22Rv1 (cell line): ENCODE measurements at regions not wholly inside any gene's neighbourhood (a gene's known extent, or its start where the extent isn't known, plus 50 kb on each side); places are given as distances from the start of the nearest gene placed in this dataset.

Experiments used
- ZFX ChIP-seq: fragments of 450-650 bp; IDR thresholded peaks from 2 replicates; pipeline ENCODE4 v1.6.1; 2017; ENCODE audit warnings: antibody characterized with exemption, borderline replicate concordance
- TF ChIP-seq, protein P1 (sequence below): fragments of 450-650 bp; IDR thresholded peaks from 2 replicates; pipeline ENCODE4 v1.5.1; 2017; ENCODE audit warnings: mild to moderate bottlenecking

DNA sequence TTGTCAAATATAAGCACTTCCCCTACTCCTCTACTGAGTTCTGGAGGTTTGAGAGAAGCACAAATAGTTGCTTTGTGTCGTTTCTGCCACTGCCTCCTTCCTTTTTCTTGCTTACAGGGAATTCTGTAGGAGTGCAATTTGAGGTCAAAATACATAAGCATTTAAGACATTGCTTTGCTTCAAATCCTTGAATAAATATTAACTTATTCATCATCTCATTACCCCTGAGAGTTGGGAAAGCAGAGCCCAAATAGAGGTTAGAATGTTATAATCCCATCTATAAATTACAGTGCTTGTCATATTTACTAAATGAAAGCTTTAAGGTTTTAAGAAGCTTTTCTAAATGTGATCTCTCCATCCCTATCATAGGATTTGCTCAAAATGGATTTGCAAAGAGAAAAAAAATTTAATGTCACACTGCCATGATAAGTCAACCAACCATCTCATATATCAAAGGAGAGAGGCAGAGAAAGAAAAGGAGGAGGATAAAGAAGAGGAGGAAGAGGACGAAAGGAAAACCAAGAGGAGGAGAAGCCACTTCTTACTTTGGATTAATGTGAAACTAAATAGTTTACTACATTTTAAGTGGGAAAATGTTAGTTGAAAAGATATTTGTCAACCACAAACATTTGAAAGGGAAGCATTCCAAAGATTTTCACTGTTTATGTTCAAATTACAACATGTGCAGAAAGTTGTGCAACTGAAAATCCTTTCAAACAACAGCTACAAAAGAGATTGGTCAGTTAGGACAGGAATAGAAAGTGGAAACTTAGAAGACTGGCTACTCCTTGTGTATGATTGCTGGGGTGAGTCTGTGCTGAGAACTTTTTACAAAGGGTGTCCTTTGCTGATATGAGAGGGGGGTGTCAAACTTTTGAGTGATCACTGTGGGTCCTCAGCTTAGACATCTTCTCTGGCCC, 277.3 kb upstream of the FN1 start:
- TF ChIP-seq, protein P1, sequence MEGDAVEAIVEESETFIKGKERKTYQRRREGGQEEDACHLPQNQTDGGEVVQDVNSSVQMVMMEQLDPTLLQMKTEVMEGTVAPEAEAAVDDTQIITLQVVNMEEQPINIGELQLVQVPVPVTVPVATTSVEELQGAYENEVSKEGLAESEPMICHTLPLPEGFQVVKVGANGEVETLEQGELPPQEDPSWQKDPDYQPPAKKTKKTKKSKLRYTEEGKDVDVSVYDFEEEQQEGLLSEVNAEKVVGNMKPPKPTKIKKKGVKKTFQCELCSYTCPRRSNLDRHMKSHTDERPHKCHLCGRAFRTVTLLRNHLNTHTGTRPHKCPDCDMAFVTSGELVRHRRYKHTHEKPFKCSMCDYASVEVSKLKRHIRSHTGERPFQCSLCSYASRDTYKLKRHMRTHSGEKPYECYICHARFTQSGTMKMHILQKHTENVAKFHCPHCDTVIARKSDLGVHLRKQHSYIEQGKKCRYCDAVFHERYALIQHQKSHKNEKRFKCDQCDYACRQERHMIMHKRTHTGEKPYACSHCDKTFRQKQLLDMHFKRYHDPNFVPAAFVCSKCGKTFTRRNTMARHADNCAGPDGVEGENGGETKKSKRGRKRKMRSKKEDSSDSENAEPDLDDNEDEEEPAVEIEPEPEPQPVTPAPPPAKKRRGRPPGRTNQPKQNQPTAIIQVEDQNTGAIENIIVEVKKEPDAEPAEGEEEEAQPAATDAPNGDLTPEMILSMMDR, result no peak
- no peak for TF ChIP-seq ZFX
